H1 (cell line): ENCODE measurements at regions not wholly inside any gene's neighbourhood (a gene's known extent, or its start where the extent isn't known, plus 50 kb on each side); places are given as distances from the start of the nearest gene placed in this dataset.

Experiments
- CTCF ChIA-PET: fragments of 300-600 bp; sonication (Branson Sonifier 250); formaldehyde crosslinking; loops from one replicate; lab custom pipeline; 2021; ENCODE audit not compliant: partially characterized antibody; lab: Charles Lee
- POLR2A ChIA-PET: fragments of 300-600 bp; sonication (Branson Sonifier 250); formaldehyde crosslinking; loops from one replicate; lab custom pipeline; 2021; ENCODE audit warnings: inconsistent platforms; ENCODE audit not compliant: partially characterized antibody; lab: Charles Lee
- DNase-seq, 2 experiments: peaks; one replicate each; pipeline versions ENCODE4 v3.0.0 to v3.0.0-alpha.2; 2010 to 2022; ENCODE audit warnings: low spot score in 2 of 2, low read depth in 1 of 2, mixed read lengths in 1 of 2
- FAIRE-seq: peaks from 2 replicates; lab custom pipeline; 2011; peaks lifted over from hg19 to GRCh38; lab: Jason Lieb, UNC
- H2AFZ ChIP-seq: 2 replicates; pipeline ENCODE4 v1.8.1; 2012; ENCODE audit warnings: low read length, inconsistent platforms
- H2AK5ac ChIP-seq: 2 replicates; pipeline ENCODE4 v1.6.1; 2013; ENCODE audit warnings: low read depth, low read length
- H2BK120ac ChIP-seq: replicated peaks from 2 replicates; pipeline ENCODE3; 2013; ENCODE audit warnings: low read depth, low read length, inconsistent platforms
- H2BK12ac ChIP-seq: 2 replicates; pipeline ENCODE4 v1.6.1; 2013; ENCODE audit warnings: low read depth, low read length
- H2BK15ac ChIP-seq: 2 replicates; pipeline ENCODE4 v1.6.1; 2013; ENCODE audit warnings: low read length
- H2BK20ac ChIP-seq: 2 replicates; pipeline ENCODE4 v1.6.1; 2013; ENCODE audit warnings: low read length
- H2BK5ac ChIP-seq: 2 replicates; pipeline ENCODE4 v1.6.1; 2013; ENCODE audit warnings: low read depth, low read length
- H3K14ac ChIP-seq: 2 replicates; pipeline ENCODE4 v1.6.1; 2013; ENCODE audit warnings: inconsistent platforms; ENCODE audit not compliant: insufficient read length
- H3K18ac ChIP-seq: 2 replicates; pipeline ENCODE4 v1.6.1; 2013; ENCODE audit warnings: low read length; ENCODE audit errors: extremely low read depth
- H3K23ac ChIP-seq: 2 replicates; pipeline ENCODE4 v1.6.1; 2013; ENCODE audit warnings: inconsistent platforms; ENCODE audit not compliant: insufficient read length
- H3K23me2 ChIP-seq: 2 replicates; pipeline ENCODE4 v1.6.1; 2013; ENCODE audit warnings: low read depth, low read length
- H3K27ac ChIP-seq: 2 replicates; pipeline ENCODE4 v1.6.1; 2011; ENCODE audit warnings: low read depth, low read length, inconsistent platforms
- H3K27me3 ChIP-seq, 4 experiments: replicated peaks in 1 of 4; 1 replicate in 1 of 4; 2 replicates in 3 of 4; pipeline versions ENCODE4 v1.6.1 to v1.8.1; 2011 to 2013; ENCODE audit warnings: low read length in 3 of 4, mild to moderate bottlenecking in 3 of 4, inconsistent platforms in 2 of 4, mixed read lengths in 2 of 4, moderate library complexity in 1 of 4; ENCODE audit not compliant: control insufficient read depth in 3 of 4, insufficient read depth in 3 of 4; ENCODE audit errors: extremely low read depth in 1 of 4
- H3K36me3 ChIP-seq, 4 experiments: 2 replicates each; pipeline versions ENCODE4 v1.6.1 to v1.8.1; 2011 to 2013; ENCODE audit warnings: mild to moderate bottlenecking in 4 of 4, low read length in 3 of 4, moderate library complexity in 2 of 4, control low read depth in 1 of 4, inconsistent platforms in 1 of 4; ENCODE audit not compliant: insufficient read depth in 4 of 4, control insufficient read depth in 2 of 4
- H3K4ac ChIP-seq: replicated peaks from 2 replicates; pipeline ENCODE3; 2013; ENCODE audit warnings: low read length, low read depth, mixed read lengths, inconsistent platforms; ENCODE audit not compliant: insufficient read length
- H3K4me1 ChIP-seq, 4 experiments: replicated peaks in 1 of 4; 1 replicate in 1 of 4; 2 replicates in 3 of 4; pipeline versions ENCODE4 v1.6.1 to v1.8.1; 2011 to 2013; ENCODE audit warnings: low read length in 3 of 4, inconsistent platforms in 2 of 4, mixed read lengths in 1 of 4; ENCODE audit not compliant: insufficient read depth in 4 of 4, control insufficient read depth in 3 of 4
- H3K4me2 ChIP-seq, 2 experiments: 2 replicates each; pipeline versions ENCODE4 v1.6.1 to v1.8.1; 2011 to 2013; ENCODE audit warnings: low read depth in 2 of 2, low read length in 2 of 2, control low read depth in 1 of 2, inconsistent platforms in 1 of 2, mild to moderate bottlenecking in 1 of 2; ENCODE audit not compliant: insufficient read depth in 1 of 2
- H3K4me3 ChIP-seq, 4 experiments: fragments of 200-600, 300-600 bp in 1 of 4; sonication (generic), shearing (Covaris generic), sonication (Bioruptor Twin) in 1 of 4; 2 replicates each; pipeline versions ENCODE4 v1.5.1 to v1.8.1; 2011 to 2016; ENCODE audit warnings: low read length in 4 of 4, low read depth in 3 of 4, control low read depth in 2 of 4, inconsistent platforms in 2 of 4, mild to moderate bottlenecking in 2 of 4, mixed read lengths in 1 of 4, moderate library complexity in 1 of 4; ENCODE audit not compliant: insufficient read depth in 2 of 4; ENCODE audit errors: extremely low read depth in 1 of 4
- H3K56ac ChIP-seq: replicated peaks from 2 replicates; pipeline ENCODE3; 2013; ENCODE audit warnings: low read depth, mild to moderate bottlenecking, mixed read lengths, low read length, inconsistent platforms; ENCODE audit not compliant: insufficient read length
- H3K79me1 ChIP-seq: 2 replicates; pipeline ENCODE4 v1.6.1; 2013; ENCODE audit warnings: low read depth, low read length, control low read depth
- H3K79me2 ChIP-seq, 2 experiments: 2 replicates each; pipeline versions ENCODE4 v1.6.1 to v1.8.1; 2012 to 2013; ENCODE audit warnings: low read length in 2 of 2, mild to moderate bottlenecking in 2 of 2, inconsistent platforms in 1 of 2; ENCODE audit not compliant: insufficient read depth in 2 of 2, control insufficient read depth in 1 of 2
- H3K9ac ChIP-seq, 4 experiments: replicated peaks in 1 of 4; 1 replicate in 1 of 4; 2 replicates in 3 of 4; pipeline versions ENCODE4 v1.6.1 to v1.8.1; 2011 to 2013; ENCODE audit warnings: low read depth in 3 of 4, low read length in 3 of 4, control low read depth in 2 of 4, mild to moderate bottlenecking in 2 of 4, moderate library complexity in 2 of 4, inconsistent platforms in 1 of 4; ENCODE audit errors: extremely low read depth in 1 of 4
- H3K9me3 ChIP-seq, 2 experiments: 2 replicates each; pipeline versions ENCODE4 v1.6.1 to v1.8.1; 2012 to 2013; ENCODE audit warnings: mild to moderate bottlenecking in 2 of 2, moderate library complexity in 2 of 2, control low read depth in 1 of 2, inconsistent platforms in 1 of 2, low read depth in 1 of 2, low read length in 1 of 2, mixed read lengths in 1 of 2; ENCODE audit not compliant: insufficient read depth in 2 of 2
- H4K20me1 ChIP-seq, 2 experiments: replicated peaks in 1 of 2; 2 replicates each; pipeline versions ENCODE3 to v1.8.1; 2011 to 2013; ENCODE audit warnings: inconsistent platforms in 2 of 2, low read length in 2 of 2, mild to moderate bottlenecking in 1 of 2; ENCODE audit not compliant: insufficient read depth in 2 of 2, control insufficient read depth in 1 of 2
- H4K5ac ChIP-seq: 2 replicates; pipeline ENCODE4 v1.6.1; 2013; ENCODE audit warnings: low read length, low read depth, mixed read lengths, inconsistent platforms; ENCODE audit not compliant: insufficient read length
- H4K8ac ChIP-seq: 2 replicates; pipeline ENCODE4 v1.8.0; 2013; ENCODE audit warnings: mild to moderate bottlenecking, moderate library complexity, low read length, inconsistent platforms; ENCODE audit not compliant: insufficient read depth; ENCODE audit errors: extremely low read depth
- H4K91ac ChIP-seq: replicated peaks from 2 replicates; pipeline ENCODE3; 2013; ENCODE audit warnings: low read length, mixed read lengths, inconsistent platforms; ENCODE audit not compliant: insufficient read length
- ASH2L ChIP-seq: fragments of 200-600, 300-600 bp; sonication (generic); IDR thresholded peaks from one replicate; pipeline ENCODE4 v1.7.1; 2017; ENCODE audit warnings: low read length
- POU5F1 ChIP-seq: IDR thresholded peaks from 2 replicates; pipeline ENCODE4 v1.6.1; 2011; ENCODE audit warnings: low read depth, mild to moderate bottlenecking, low read length, moderate library complexity
- RFX5 ChIP-seq: IDR thresholded peaks from 2 replicates; pipeline ENCODE4 v1.6.1; 2011; ENCODE audit warnings: low read depth, low read length, improper control_type of control experiment, borderline replicate concordance
- SIN3A ChIP-seq, 2 experiments: IDR thresholded peaks in 1 of 2; conservative IDR thresholded peaks in 1 of 2; 2 replicates each; pipeline ENCODE4 v1.6.1; 2011 to 2012; ENCODE audit warnings: low read length in 2 of 2, improper control_type of control experiment in 1 of 2, low read depth in 1 of 2, mild to moderate bottlenecking in 1 of 2
- SP1 ChIP-seq: IDR thresholded peaks from 2 replicates; pipeline ENCODE4 v1.6.1; 2011; ENCODE audit warnings: low read depth, low read length
- WGBS, 2 experiments: shearing (Covaris generic) in 1 of 2; methylation state at CpG; one replicate each; pipeline versions ENCODE4 v1.1.6 to v1.1.7; 2013 to 2015; ENCODE audit warnings: low lambda C conversion rate in 2 of 2, mixed read lengths in 2 of 2, inconsistent platforms in 1 of 2, low coverage in 1 of 2, missing lambda C conversion rate in 1 of 2; ENCODE audit not compliant: insufficient replicate concordance in 2 of 2, insufficient coverage in 1 of 2, insufficient read length in 1 of 2; ENCODE audit errors: extremely low coverage in 1 of 2, missing lambda C conversion rate in 1 of 2; 5-methylcytosine and 5-hydroxymethylcytosine counted together

- H3K56ac ChIP-seq: no peak overlapping the region
Measured at GRCh38 chr2:82089518-82089917, 1785.0 kb upstream of the LRRTM1 start.

More at GRCh38 chr2:82089518-82089917, 1785.0 kb upstream of the LRRTM1 start:
- no peak overlapping the region for H3K4me3 ChIP-seq
- H3K9ac ChIP-seq: no peak overlapping the region
- H2BK120ac ChIP-seq: no peak overlapping the region
- no peak overlapping the region for H2AFZ ChIP-seq
- no peak overlapping the region for H3K18ac ChIP-seq
- 92% methylated on average over 6 of the region's 6 CpGs; no CpG with 5 or more reads in 1 of the 2 experiments for WGBS, 2 experiments
- H4K20me1 ChIP-seq: no peaks in the 10 kb centered on the region
- ChIA-PET POLR2A (no interaction called here), CTCF (no interaction called here)
- no peaks in the 10 kb centered on the region for H3K4me1 ChIP-seq
- H3K27ac ChIP-seq: no peak overlapping the region
- no peak overlapping the region for H4K91ac ChIP-seq
- H3K4me2 ChIP-seq: no peak overlapping the region
- H2AK5ac ChIP-seq: no peak overlapping the region
- FAIRE-seq: no peak
- no peak overlapping the region for H3K23ac ChIP-seq
- no peak overlapping the region for H2BK15ac ChIP-seq
- peaks cover 9 to 14% of the 10 kb centered on the region in 2 experiments for H3K9me3 ChIP-seq
- no peak overlapping the region for H3K4ac ChIP-seq
- no peaks in the 10 kb centered on the region for H3K79me2 ChIP-seq
- TF ChIP-seq RFX5: no peak
- TF ChIP-seq SP1: no peak
- TF ChIP-seq POU5F1: no peak
- TF ChIP-seq ASH2L: no peak
- no peak for TF ChIP-seq SIN3A (conservative IDR thresholded peaks at IDR 0.05 in 1 of 2, IDR thresholded peaks at IDR 0.05 in 1 of 2; ENCODE audit: low read depth in 1 of 2, low read length in 2 of 2)
- DNase-seq: no peak
- no peak overlapping the region for H4K5ac ChIP-seq
- no peak overlapping the region for H2BK5ac ChIP-seq
- no peak overlapping the region for H3K14ac ChIP-seq
- no peak overlapping the region for H4K8ac ChIP-seq
- no peaks in the 10 kb centered on the region for H3K23me2 ChIP-seq
- no peak overlapping the region for H2BK12ac ChIP-seq
- H3K27me3 ChIP-seq: no peaks in the 10 kb centered on the region
- no peaks in the 10 kb centered on the region for H3K36me3 ChIP-seq
- no peak overlapping the region for H2BK20ac ChIP-seq
- no peaks in the 10 kb centered on the region for H3K79me1 ChIP-seq
